RPMI7951 (cell line): ENCODE measurements at regions not wholly inside any gene's neighbourhood (a gene's known extent, or its start where the extent isn't known, plus 50 kb on each side); places are given as distances from the start of the nearest gene placed in this dataset.

Experiments used
- DNase-seq: peaks from one replicate; pipeline ENCODE4 v3.0.0-alpha.2; 2012; ENCODE audit warnings: low read depth

GRCh38 chr11:36890841-36891240 is 292.8 kb upstream of the RAG2 start:
- no peak for DNase-seq

GRCh38 chr11:36890121-36890679 is 292.2 kb upstream of the RAG2 start:
- no peak for DNase-seq

GRCh38 chr11:36885154-36885553 is 287.1 kb upstream of the RAG2 start:
- DNase-seq, result no peak

- DNase-seq, result no peak
These were observed 280.7 kb upstream of the RAG2 start for GRCh38 chr11:36878737-36879136.

GRCh38 chr11:36877149-36877548 is 279.1 kb upstream of the RAG2 start:
- DNase-seq, result no peak

- DNase-seq, result no peak
These were observed 278.2 kb upstream of the RAG2 start for GRCh38 chr11:36876266-36876665.

GRCh38 chr11:36874291-36874690 is 276.3 kb upstream of the RAG2 start:
- no peak for DNase-seq

GRCh38 chr11:36870361-36870760 is 272.3 kb upstream of the RAG2 start:
- DNase-seq, result no peak

GRCh38 chr11:36868380-36868779 is 270.3 kb upstream of the RAG2 start:
- no peak for DNase-seq

- DNase-seq, result no peak
These were observed 267.8 kb upstream of the RAG2 start for GRCh38 chr11:36865846-36866245.

- DNase-seq, result no peak
These were observed 256.8 kb upstream of the RAG2 start for GRCh38 chr11:36854875-36855274.

GRCh38 chr11:36848660-36849059 is 250.6 kb upstream of the RAG2 start:
- no peak for DNase-seq

- no peak for DNase-seq
These were observed 242.3 kb upstream of the RAG2 start for GRCh38 chr11:36840378-36840777.

GRCh38 chr11:36837831-36838437 is 239.9 kb upstream of the RAG2 start:
- no peak for DNase-seq

- DNase-seq, result no peak
These were observed 227.2 kb upstream of the RAG2 start for GRCh38 chr11:36825251-36825650.

- DNase-seq, result no peak
These were observed 226.3 kb upstream of the RAG2 start for GRCh38 chr11:36824349-36824748.

- no peak for DNase-seq
These were observed 224.8 kb upstream of the RAG2 start for GRCh38 chr11:36822829-36823228.

- DNase-seq, result no peak
These were observed 220.4 kb upstream of the RAG2 start for GRCh38 chr11:36818410-36818809.

GRCh38 chr11:36817336-36817965 is 219.4 kb upstream of the RAG2 start:
- DNase-seq, result peak; percentile 3

GRCh38 chr11:36809303-36809702 is 211.3 kb upstream of the RAG2 start:
- no peak for DNase-seq

GRCh38 chr11:36807871-36808270 is 209.8 kb upstream of the RAG2 start:
- DNase-seq, result no peak

GRCh38 chr11:36803084-36803483 is 205.0 kb upstream of the RAG2 start:
- no peak for DNase-seq
